LNCaP clone FGC (cell line): ENCODE measurements at regions not wholly inside any gene's neighbourhood (a gene's known extent, or its start where the extent isn't known, plus 50 kb on each side); places are given as distances from the start of the nearest gene placed in this dataset.

Source experiments
- DNase-seq: peaks from one replicate; pipeline ENCODE4 v3.0.0-alpha.2; 2011; ENCODE audit warnings: low read depth
- H3K4me3 ChIP-seq: 2 replicates; pipeline ENCODE4 v1.5.1; 2011; ENCODE audit warnings: mild to moderate bottlenecking, low read depth, low read length, control low read depth
- TF ChIP-seq, protein P1 (sequence below): IDR thresholded peaks from 2 replicates; pipeline ENCODE4 v1.5.1; 2012; ENCODE audit warnings: mild to moderate bottlenecking; ENCODE audit not compliant: control insufficient read depth, insufficient read depth; ENCODE audit errors: extremely low read depth

DNA sequence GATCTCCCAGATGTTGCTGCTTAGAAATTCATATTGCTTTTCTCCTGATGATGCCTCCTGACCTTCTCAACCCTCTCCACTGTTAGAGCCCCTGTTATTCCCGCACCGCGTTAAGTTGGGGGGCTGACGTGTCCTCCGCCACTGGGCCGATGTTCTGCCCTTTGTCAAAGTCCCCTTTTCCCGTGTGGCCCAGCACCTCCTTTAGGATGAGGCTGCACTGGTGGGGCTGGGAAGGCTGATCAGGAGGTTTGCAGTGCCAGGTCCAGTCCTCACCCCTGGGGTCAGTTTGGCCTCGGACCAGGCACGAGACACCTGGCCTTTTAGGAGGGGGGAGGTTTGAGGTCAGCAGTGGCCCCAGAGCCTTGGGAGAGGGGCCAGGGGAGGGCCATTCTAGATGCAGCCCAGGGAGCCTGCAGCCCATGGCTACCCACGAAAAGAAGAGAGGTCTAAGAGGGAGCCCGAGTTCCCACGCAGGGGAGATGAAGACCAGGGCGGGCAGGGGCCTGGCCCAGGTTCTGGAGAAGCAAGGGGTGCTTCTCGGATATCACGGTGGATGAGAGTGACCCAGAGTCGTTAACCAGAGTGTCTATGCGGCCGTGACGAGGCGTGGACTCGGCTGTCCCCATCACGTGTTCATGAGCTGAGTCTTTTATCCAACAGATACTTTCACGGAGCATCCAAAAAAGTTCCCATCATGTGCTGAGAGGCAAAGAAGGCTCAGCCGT is 150.4 kb downstream of the DNAJB6 start:
- no peak overlapping the region for H3K4me3 ChIP-seq
- no peak for DNase-seq
- TF ChIP-seq, protein P1, sequence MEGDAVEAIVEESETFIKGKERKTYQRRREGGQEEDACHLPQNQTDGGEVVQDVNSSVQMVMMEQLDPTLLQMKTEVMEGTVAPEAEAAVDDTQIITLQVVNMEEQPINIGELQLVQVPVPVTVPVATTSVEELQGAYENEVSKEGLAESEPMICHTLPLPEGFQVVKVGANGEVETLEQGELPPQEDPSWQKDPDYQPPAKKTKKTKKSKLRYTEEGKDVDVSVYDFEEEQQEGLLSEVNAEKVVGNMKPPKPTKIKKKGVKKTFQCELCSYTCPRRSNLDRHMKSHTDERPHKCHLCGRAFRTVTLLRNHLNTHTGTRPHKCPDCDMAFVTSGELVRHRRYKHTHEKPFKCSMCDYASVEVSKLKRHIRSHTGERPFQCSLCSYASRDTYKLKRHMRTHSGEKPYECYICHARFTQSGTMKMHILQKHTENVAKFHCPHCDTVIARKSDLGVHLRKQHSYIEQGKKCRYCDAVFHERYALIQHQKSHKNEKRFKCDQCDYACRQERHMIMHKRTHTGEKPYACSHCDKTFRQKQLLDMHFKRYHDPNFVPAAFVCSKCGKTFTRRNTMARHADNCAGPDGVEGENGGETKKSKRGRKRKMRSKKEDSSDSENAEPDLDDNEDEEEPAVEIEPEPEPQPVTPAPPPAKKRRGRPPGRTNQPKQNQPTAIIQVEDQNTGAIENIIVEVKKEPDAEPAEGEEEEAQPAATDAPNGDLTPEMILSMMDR: no peak

DNA sequence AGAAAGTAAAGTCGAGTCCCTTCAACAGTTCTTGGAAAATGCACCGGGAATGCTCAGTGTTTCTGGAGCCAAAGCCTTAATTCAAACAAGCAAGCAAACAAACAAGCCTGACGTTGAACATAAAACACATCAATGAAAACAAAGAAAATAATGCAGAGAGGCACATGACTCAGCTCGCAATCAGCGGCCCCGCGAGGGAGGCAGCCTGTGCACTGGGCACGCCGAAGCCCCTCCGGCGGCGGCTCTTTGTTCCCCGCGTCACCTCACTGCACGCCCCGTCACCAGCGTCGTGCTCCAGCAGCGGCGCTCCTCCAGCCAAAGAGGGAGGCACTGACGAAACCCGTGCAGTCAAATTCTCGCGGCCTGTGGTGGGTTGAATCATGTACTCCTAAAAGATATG is 151.5 kb downstream of the DNAJB6 start:
- no peak for DNase-seq
- no peak overlapping the region for H3K4me3 ChIP-seq

DNA sequence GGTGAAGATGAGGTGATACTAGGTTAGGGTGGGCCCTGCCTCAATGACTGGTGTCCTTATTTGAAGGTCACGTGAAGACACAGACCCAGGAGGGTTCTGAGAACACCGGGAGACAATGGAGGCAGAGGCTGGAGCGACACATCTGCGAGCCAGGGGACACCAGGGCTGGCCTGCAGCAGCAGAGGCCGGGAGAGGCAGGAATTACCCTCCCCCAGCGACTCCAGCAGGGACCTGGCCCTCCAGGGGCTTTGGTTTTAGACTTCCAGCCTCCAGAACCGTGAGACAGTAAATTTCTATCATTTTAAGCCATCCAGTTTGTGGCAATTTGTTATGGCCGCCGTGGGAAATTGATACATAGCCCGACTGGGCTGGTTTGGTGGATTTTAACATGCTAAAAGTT is 152.2 kb downstream of the DNAJB6 start:
- no peak for DNase-seq
- H3K4me3 ChIP-seq: no peak overlapping the region
- TF ChIP-seq, protein P1: no peak

More for the DNA sequence above, 151.5 kb downstream of the DNAJB6 start:
- TF ChIP-seq, protein P1: no peak
